ENCODE measurements at regions not wholly inside any gene's neighbourhood (a gene's known extent, or its start where the extent isn't known, plus 50 kb on each side); places are given as distances from the start of the nearest gene placed in this dataset.
"Not testable (repeated sequence)": the region's sequence is repeated elsewhere in the genome, so short reads cannot be mapped to it uniquely, and the experiment has no call there.

GRCh38 chr14:97071177-97071576 lies 274.0 kb downstream of the VRK1 start:
- intact Hi-C loops (cut with micrococcal nuclease) = no loop called here

- intact Hi-C loops (cut with micrococcal nuclease) = no loop called here
Observed at GRCh38 chr14:97073622-97074021, 276.4 kb downstream of the VRK1 start.

- intact Hi-C loops (cut with micrococcal nuclease) = no loop called here
Observed at GRCh38 chr14:97074456-97074855, 277.3 kb downstream of the VRK1 start.

GRCh38 chr14:97074856-97075255 lies 277.7 kb downstream of the VRK1 start:
- intact Hi-C loops (cut with micrococcal nuclease) = no loop called here

GRCh38 chr14:97077253-97077653 lies 280.1 kb downstream of the VRK1 start:
- intact Hi-C loops (cut with micrococcal nuclease) = no loop called here

GRCh38 chr14:97077687-97078086 lies 280.5 kb downstream of the VRK1 start:
- intact Hi-C loops (cut with micrococcal nuclease) = no loop called here

GRCh38 chr14:97080991-97081390 lies 283.8 kb downstream of the VRK1 start:
- intact Hi-C loops (cut with micrococcal nuclease) = no loop called here

DNA sequence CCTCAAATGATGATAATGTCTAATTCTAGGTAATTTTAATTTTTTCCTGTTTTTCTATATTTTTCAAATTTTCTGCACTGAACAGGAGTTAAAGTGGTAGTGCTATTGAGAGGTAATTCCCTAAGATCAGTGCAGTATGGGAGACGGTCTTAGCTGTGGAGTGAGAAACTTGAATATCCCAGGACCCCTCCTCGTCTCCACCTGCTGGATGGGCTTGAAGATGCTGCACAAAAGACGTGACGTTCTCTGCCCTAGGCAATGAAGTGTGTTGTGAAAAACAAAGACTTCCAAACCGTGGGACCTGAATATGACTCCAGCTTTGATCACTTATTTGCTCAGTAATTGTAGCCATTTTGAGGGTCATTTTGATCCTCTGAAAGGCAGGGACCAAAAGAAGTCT lies 298.1 kb downstream of the VRK1 start:
- intact Hi-C loops (cut with micrococcal nuclease) = no loop called here

DNA sequence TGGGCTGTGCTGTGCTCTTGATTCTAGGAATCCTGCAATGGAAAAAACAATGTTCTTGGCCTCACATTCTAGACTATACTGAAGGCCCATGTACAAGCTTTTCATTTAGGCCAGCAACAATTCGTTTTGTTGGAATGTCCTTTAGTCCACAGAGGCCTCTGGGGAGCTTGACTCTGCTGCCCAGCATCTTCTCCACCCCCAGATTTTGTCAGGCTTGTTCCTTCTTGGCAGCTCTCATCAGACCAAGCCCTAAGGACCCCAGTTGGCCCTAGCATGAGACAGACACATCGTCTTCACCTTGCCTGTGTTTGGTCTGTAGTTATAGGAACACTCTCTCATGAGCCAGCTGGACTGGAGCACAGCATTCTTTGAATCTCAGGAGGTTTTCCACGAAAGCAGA lies 300.1 kb downstream of the VRK1 start:
- intact Hi-C loops (cut with micrococcal nuclease) = no loop called here

DNA sequence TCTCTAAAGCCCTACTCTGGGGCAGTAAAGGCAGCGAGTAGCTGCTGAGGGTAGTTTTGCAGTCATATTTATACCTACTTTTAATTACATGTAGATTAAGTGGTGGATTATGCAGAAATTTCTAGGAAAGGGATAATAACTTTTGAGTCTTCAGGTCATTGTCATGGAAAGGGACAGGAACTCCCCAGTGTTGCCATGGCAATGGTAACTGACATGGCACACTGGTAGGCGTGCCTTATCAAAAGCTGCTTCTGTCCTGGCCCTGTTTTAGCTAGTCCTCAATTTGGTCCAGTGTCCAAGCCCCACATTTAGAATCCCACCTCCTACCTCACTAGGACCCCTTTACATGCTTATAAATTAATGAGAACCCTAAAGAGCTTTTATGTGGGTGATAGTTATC lies 303.1 kb downstream of the VRK1 start:
- intact Hi-C loops (cut with micrococcal nuclease) = no loop called here

- intact Hi-C loops (cut with micrococcal nuclease) = no loop called here
Observed at GRCh38 chr14:97101561-97101960, 304.4 kb downstream of the VRK1 start.

GRCh38 chr14:97104029-97104428 lies 306.8 kb downstream of the VRK1 start:
- intact Hi-C loops (cut with micrococcal nuclease) = no loop called here

DNA sequence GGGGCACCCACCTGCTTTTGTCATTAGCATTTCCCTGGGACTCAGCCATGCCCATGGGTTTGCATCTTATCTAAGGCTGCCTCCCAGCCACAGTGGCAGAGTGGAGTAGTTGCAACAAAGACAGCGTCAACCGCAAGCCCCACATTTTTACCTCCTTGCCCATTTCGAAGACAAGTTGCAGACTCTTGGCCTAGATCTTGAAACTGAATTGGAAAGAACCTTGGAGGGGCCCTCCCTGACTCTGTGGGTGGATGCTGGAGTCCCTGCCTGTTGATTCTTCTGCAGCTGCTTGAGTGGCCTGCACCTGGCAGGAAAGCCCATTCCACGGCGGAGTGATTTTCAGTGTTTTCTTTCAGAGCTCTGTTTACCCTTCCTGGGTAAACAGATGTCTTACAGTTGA lies 309.0 kb downstream of the VRK1 start:
- intact Hi-C loops (cut with micrococcal nuclease) = no loop called here

- intact Hi-C loops (cut with micrococcal nuclease) = no loop called here
Observed at GRCh38 chr14:97106609-97107008, 309.4 kb downstream of the VRK1 start.

DNA sequence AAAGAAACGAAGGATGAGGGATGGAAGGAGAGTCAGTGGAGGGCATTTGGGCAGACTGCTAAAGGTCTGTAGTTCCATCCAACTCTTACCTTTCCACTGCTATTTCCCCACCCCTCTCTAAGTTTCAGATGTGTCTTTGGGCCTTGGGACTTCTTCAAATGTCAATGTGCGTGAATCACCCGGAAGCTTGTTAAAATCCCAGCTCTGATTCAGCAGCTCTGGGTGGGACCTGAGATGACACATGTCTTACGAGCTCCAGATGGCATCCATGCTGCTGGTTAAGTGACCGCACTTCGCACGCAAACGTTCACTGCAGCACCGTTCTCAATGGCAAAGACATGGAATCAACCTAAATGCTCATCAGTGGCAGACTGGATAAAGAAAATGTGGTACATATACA lies 309.9 kb downstream of the VRK1 start:
- intact Hi-C loops (cut with micrococcal nuclease) = no loop called here

GRCh38 chr14:97107760-97108159 lies 310.6 kb downstream of the VRK1 start:
- intact Hi-C loops (cut with micrococcal nuclease) = no loop called here

GRCh38 chr14:97109234-97109633 lies 312.1 kb downstream of the VRK1 start:
- intact Hi-C loops (cut with micrococcal nuclease) = no loop called here

GRCh38 chr14:97113339-97113738 lies 316.2 kb downstream of the VRK1 start:
- intact Hi-C loops (cut with micrococcal nuclease) = no loop called here

- intact Hi-C loops (cut with micrococcal nuclease) = no loop called here
Observed at GRCh38 chr14:97116546-97116945, 319.4 kb downstream of the VRK1 start.

DNA sequence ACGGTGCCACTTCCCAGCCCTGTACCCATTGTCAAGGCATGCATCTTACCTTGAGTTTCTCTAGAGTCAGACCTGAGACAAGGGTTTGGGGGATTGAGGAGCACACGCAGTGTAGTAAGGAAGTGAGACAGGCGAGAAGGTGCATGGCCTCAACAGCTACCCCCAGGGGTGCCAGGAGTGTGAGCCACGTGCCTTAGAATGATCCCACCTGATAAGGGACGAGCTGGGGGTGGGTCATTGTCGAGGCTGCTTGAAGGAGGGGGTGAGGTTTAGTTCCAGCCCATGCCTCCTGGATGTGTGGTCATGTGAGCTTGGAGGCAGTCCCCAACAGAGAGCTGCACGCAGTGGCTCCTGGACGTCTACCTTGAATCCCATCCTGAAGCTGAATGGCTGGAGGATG lies 320.5 kb downstream of the VRK1 start:
- intact Hi-C loops (cut with micrococcal nuclease) = no loop called here

- intact Hi-C loops (cut with micrococcal nuclease) = no loop called here
Observed at GRCh38 chr14:97120204-97120603, 323.0 kb downstream of the VRK1 start.

DNA sequence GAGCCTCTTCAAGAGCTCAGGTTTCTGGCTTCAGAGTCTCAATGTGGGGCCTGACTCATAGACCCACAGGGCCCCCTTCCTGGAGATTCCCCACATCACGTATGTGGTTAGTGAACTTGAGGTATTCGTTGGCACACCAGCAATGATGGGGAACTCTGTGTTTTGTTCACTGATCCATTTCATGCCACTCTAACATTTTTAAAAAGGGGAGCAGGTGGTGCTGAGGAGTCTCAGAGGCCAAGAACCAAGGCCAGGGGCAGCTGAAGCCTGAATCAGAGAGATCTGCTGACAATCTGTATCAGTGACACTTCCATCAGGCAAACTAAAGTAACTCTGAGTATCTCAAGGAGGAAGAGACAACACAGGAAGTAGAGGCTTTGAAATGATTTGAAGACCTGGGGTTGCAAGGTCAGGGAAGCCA lies 323.4 kb downstream of the VRK1 start:
- intact Hi-C loops (cut with micrococcal nuclease) = no loop called here

- intact Hi-C loops (cut with micrococcal nuclease) = no loop called here
Observed at GRCh38 chr14:97129639-97130038, 332.5 kb downstream of the VRK1 start.

DNA sequence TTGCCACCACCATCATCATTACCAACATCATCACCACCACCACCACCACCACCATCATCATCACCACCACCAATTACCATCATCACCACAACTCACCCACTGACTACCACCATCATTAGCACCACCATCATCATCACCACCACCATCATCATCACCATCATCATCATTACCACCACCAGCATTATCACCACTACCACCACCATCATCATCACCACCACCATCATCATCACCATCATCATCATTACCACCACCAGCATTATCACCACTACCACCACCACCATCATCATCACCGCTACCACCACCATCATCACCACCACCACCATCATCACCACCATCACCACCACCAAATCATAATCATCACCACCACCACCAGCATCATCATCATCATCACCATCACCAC lies 338.7 kb downstream of the VRK1 start:
- intact Hi-C loops (cut with micrococcal nuclease) = not testable (repeated sequence)
